Cardiac muscle cell (in vitro differentiated cells and primary cell): ENCODE measurements at regions not wholly inside any gene's neighbourhood (a gene's known extent, or its start where the extent isn't known, plus 50 kb on each side); places are given as distances from the start of the nearest gene placed in this dataset.

ENCODE experiments used
- DNase-seq, 2 donors: peaks; one replicate each; pipeline versions ENCODE4 v3.0.0 to v3.0.0-alpha.2; 2010 to 2017; ENCODE audit warnings: low read depth in 1 of 2, low spot score in 1 of 2
- H3K27ac ChIP-seq: fragments of 200-600 bp; sonication (generic); 2 replicates; pipeline ENCODE4 v1.5.1; 2016
- H3K27me3 ChIP-seq: fragments of 200-600 bp; sonication (generic); 2 replicates; pipeline ENCODE4 v1.6.0; 2016; ENCODE audit warnings: control low read depth
- H3K36me3 ChIP-seq: fragments of 200-600 bp; sonication (generic); 2 replicates; pipeline ENCODE4 v1.5.1; 2016; ENCODE audit warnings: control low read depth
- H3K4me1 ChIP-seq: fragments of 200-600 bp; sonication (generic); 2 replicates; pipeline ENCODE4 v1.8.1; 2017; ENCODE audit warnings: low read depth, mild to moderate bottlenecking, mixed run types
- H3K4me3 ChIP-seq: fragments of 200-600 bp; sonication (generic); 2 replicates; pipeline ENCODE4 v1.5.1; 2016; ENCODE audit warnings: mild to moderate bottlenecking
- H3K9me3 ChIP-seq: fragments of 200-600 bp; sonication (generic); 2 replicates; pipeline ENCODE4 v1.5.1; 2017; ENCODE audit warnings: low read depth, mild to moderate bottlenecking, control low read depth
- CTCF ChIP-seq: IDR thresholded peaks from 2 replicates; pipeline ENCODE4 v1.5.1; 2012; ENCODE audit warnings: low read depth, mild to moderate bottlenecking, low read length

DNA sequence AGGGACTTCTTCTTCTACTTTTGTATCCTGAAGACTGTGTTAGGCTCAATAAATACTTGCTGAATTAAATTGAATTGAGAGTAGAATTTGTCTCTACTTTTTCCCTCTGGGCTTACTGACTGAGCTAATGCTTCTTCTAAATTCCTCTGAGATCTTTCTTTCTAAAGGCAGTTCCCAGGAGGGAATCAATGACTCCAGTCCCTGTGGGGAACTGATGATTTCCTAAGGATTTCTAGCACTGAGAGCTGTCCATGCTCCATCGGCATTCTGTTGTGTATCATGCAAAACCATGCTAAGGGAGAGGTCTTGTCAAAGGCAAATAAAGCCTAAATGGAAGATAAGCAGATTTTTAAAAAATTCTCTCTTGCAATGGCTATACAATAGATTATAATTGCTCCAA, 148.8 kb upstream of the KIRREL3 start:
- no peak overlapping the region for H3K4me3 ChIP-seq
- H3K27me3 ChIP-seq = no peaks in the 10 kb centered on the region
- DNase-seq = peak in 1 of 2 donors; percentile 13
- peaks cover 5% of the 10 kb centered on the region for H3K4me1 ChIP-seq
- no peaks in the 10 kb centered on the region for H3K9me3 ChIP-seq
- H3K27ac ChIP-seq = no peak overlapping the region
- no peaks in the 10 kb centered on the region for H3K36me3 ChIP-seq
- no peak for TF ChIP-seq CTCF

- Histone ChIP-seq H3K9me3 (no peaks in the 10 kb centered on the region), H3K27ac (no peak overlapping the region), H3K4me3 (no peak overlapping the region), H3K27me3 (no peaks in the 10 kb centered on the region), H3K4me1 (peaks cover 5% of the 10 kb centered on the region), H3K36me3 (no peaks in the 10 kb centered on the region)
- no peak for DNase-seq
- no peak for TF ChIP-seq CTCF
These were observed 142.7 kb upstream of the KIRREL3 start for GRCh38 chr11:127143251-127143650.

- H3K9me3 ChIP-seq = no peaks in the 10 kb centered on the region
- no peaks in the 10 kb centered on the region for H3K36me3 ChIP-seq
- H3K4me3 ChIP-seq = no peak overlapping the region
- no peak overlapping the region for H3K27ac ChIP-seq
- H3K4me1 ChIP-seq = no peaks in the 10 kb centered on the region
- H3K27me3 ChIP-seq = no peaks in the 10 kb centered on the region
- no peak for TF ChIP-seq CTCF
- no peak for DNase-seq
These were observed 138.0 kb upstream of the KIRREL3 start for GRCh38 chr11:127138613-127139012.

- H3K4me1 ChIP-seq = no peaks in the 10 kb centered on the region
- no peak overlapping the region for H3K27ac ChIP-seq
- TF ChIP-seq CTCF = no peak
- DNase-seq = no peak
- no peak overlapping the region for H3K4me3 ChIP-seq
- H3K27me3 ChIP-seq = no peaks in the 10 kb centered on the region
- H3K9me3 ChIP-seq = no peaks in the 10 kb centered on the region
- no peaks in the 10 kb centered on the region for H3K36me3 ChIP-seq
These were observed 137.3 kb upstream of the KIRREL3 start for GRCh38 chr11:127137771-127138280.

- no peaks in the 10 kb centered on the region for H3K4me1 ChIP-seq
- no peaks in the 10 kb centered on the region for H3K9me3 ChIP-seq
- no peak overlapping the region for H3K4me3 ChIP-seq
- H3K27me3 ChIP-seq = no peaks in the 10 kb centered on the region
- no peak for TF ChIP-seq CTCF
- H3K36me3 ChIP-seq = no peaks in the 10 kb centered on the region
- no peak for DNase-seq
- no peak overlapping the region for H3K27ac ChIP-seq
These were observed 135.9 kb upstream of the KIRREL3 start for GRCh38 chr11:127136438-127136837.

- no peak overlapping the region for H3K4me3 ChIP-seq
- no peaks in the 10 kb centered on the region for H3K9me3 ChIP-seq
- H3K27me3 ChIP-seq = no peaks in the 10 kb centered on the region
- H3K4me1 ChIP-seq = no peaks in the 10 kb centered on the region
- DNase-seq = no peak
- H3K27ac ChIP-seq = no peak overlapping the region
- no peaks in the 10 kb centered on the region for H3K36me3 ChIP-seq
- TF ChIP-seq CTCF = no peak
These were observed 134.7 kb upstream of the KIRREL3 start for GRCh38 chr11:127135256-127135655.
